ENCODE measurements at regions not wholly inside any gene's neighbourhood (a gene's known extent, or its start where the extent isn't known, plus 50 kb on each side); places are given as distances from the start of the nearest gene placed in this dataset.
A peak's percentile ranks its signal among the peaks of the same experiment; 100 is the strongest.

DNA sequence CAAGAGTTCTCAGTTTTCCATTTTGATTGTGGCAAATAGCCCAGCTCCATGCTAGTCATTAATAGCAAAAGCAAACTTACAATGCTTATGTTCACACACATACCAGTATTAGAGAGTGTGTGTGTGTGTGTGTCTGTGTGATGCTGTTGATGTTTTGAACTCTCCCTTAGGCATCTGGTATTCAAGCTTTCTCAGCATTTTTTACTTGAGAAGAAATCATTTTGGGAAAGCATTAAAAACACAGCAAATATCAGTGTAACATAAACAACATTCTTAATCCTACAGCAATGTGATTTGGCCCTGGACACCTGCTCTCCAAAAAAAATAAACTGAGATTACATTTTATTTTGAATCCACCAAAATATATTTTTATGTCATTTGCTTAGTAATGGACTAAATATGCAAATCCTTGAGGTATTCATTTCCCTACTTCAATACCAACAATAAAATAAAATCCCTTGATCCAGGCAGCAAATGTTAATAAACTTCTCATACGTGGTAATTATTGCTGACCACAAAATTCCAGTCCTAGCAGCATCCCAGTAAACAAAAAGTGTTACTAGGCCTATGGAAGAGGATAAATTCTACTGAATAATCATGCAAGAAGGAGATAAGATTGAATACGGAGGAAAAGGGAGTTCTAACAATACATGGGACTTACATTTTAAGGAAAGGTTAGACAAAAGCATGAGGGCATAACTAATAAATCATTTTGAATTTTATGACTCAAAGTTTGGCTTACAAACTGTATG lies 249.5 kb upstream of the CLEC14A start:
- no TSS peak for BruUV-seq (replicated peaks)
- H3K4ac ChIP-seq (ENCODE audit: low read depth, low read length), result no peak overlapping the region; the same call in 1 of the 2 replicates
- no peak overlapping the region for H3K4me3 ChIP-seq (ENCODE audit: insufficient read depth, low read depth, low read length)
- no peaks in the 10 kb centered on the region for H3K27me3 ChIP-seq (ENCODE audit: control insufficient read depth, insufficient read depth, low read length)
- no peak overlapping the region for H2AFZ ChIP-seq (replicated peaks; ENCODE audit: low read length, poor library complexity)
- no peaks in the 10 kb centered on the region for H3K36me3 ChIP-seq (ENCODE audit: control insufficient read depth, insufficient read depth, low read length)
- peak; percentile 67 for DNase-seq
- peak; percentile 68 for ATAC-seq (ENCODE audit: low read depth)
- dilution Hi-C loops (cut with HindIII; ENCODE audit: low sequenced_read_pairs, unreplicated experiment), result no loop called here
- peak overlapping the region; percentile 26; the same call in 1 of the 2 replicates for H2BK120ac ChIP-seq (ENCODE audit: low read depth, low read length)
- no peak overlapping the region for H4K91ac ChIP-seq (ENCODE audit: insufficient read depth, low read depth, low read length)
- 0 out of 2 replicates have a peak overlapping the region, but pooled peaks have one; percentile 25 for H3K23ac ChIP-seq (ENCODE audit: low read depth, low read length)
- H3K9ac ChIP-seq (ENCODE audit: low read depth, low read length), result no peak overlapping the region
- POLR2A ChIA-PET (ENCODE audit: unreplicated experiment), result no interaction called here
- H4K5ac ChIP-seq (ENCODE audit: low read depth, low read length), result no peak overlapping the region
- no peak overlapping the region for H2BK5ac ChIP-seq (ENCODE audit: low read depth, low read length, poor library complexity, severe bottlenecking)
- H3K14ac ChIP-seq (replicated peaks; ENCODE audit: low read depth, low read length), result 0 out of 2 replicates have a peak overlapping the region, but pooled peaks have one; percentile 74
- no peaks in the 10 kb centered on the region for H3K79me1 ChIP-seq (ENCODE audit: low read depth in 1 of 2, low read length in 2 of 2)
- no peak overlapping the region for H2AK9ac ChIP-seq (replicated peaks; ENCODE audit: low read depth, low read length, poor library complexity)
- no peak overlapping the region for H2BK20ac ChIP-seq (ENCODE audit: low read depth, low read length)
- in situ Hi-C loops (cut with MboI; ENCODE audit: low sequenced_read_pairs), result no loop called here
- H3K27ac ChIP-seq (ENCODE audit: insufficient read depth, low read length), result no peak overlapping the region
- no peaks in the 10 kb centered on the region for H3K9me1 ChIP-seq (ENCODE audit: insufficient read depth, low read length)
- H4K20me1 ChIP-seq (ENCODE audit: insufficient read depth, low read length), result no peaks in the 10 kb centered on the region
- CTCF ChIA-PET, result interaction anchor here (0.6 kb wide), 1 partner anchor 1102 kb away, joined by 4 read pairs; no protein-coding TSS in a partner anchor
- no CpG with 5 or more reads among the region's 2 CpGs for WGBS, 2 experiments (ENCODE audit: extremely low coverage in 2 of 2, insufficient read length in 1 of 2)
- H2AK5ac ChIP-seq (ENCODE audit: low read depth, low read length), result no peak overlapping the region
- no peak overlapping the region; the same call in 1 of the 2 replicates for H3K4me2 ChIP-seq (ENCODE audit: low read depth, low read length)
- peaks cover 7% of the 10 kb centered on the region; the same call in 1 of the 2 replicates for H3K4me1 ChIP-seq (ENCODE audit: control insufficient read depth, insufficient read depth, low read length)
- no peak overlapping the region for H2BK15ac ChIP-seq (ENCODE audit: low read depth, low read length)
- H4K8ac ChIP-seq (ENCODE audit: low read depth in 2 of 2, low read length in 2 of 2), result no peak overlapping the region; a peak in 1 of 4 replicates
- no peak overlapping the region for H3K18ac ChIP-seq (ENCODE audit: low read depth, low read length)
- H3K56ac ChIP-seq (ENCODE audit: extremely low read depth, insufficient read depth, low read length), result no peak overlapping the region
- intact Hi-C loops (cut with micrococcal nuclease), result no loop called here
- no peaks in the 10 kb centered on the region for H3K9me3 ChIP-seq (ENCODE audit: control insufficient read depth, insufficient read depth, low read length)
- TF ChIP-seq MAFK (IDR thresholded peaks at IDR 0.05; ENCODE audit: low read depth, low read length) (no peak), RCOR1 (IDR thresholded peaks at IDR 0.05; ENCODE audit: insufficient replicate concordance, low read length) (no peak), POLR2A (IDR thresholded peaks at IDR 0.05; ENCODE audit: low read depth, low read length) (no peak), FOS (IDR thresholded peaks at IDR 0.05; ENCODE audit: low read depth, low read length) (no peak), CEBPB (IDR thresholded peaks at IDR 0.05; ENCODE audit: low read depth, low read length) (no peak), BHLHE40 (IDR thresholded peaks at IDR 0.05; ENCODE audit: low read depth, low read length) (no peak), SMC3 (IDR thresholded peaks at IDR 0.05; ENCODE audit: low read depth, low read length) (no peak), CHD1 (IDR thresholded peaks at IDR 0.05; ENCODE audit: low read depth, low read length) (no peak), RFX5 (IDR thresholded peaks at IDR 0.05; ENCODE audit: low read depth, low read length) (no peak), MXI1 (IDR thresholded peaks at IDR 0.05; ENCODE audit: borderline replicate concordance, low read depth, low read length) (no peak), MAZ (IDR thresholded peaks at IDR 0.05; ENCODE audit: borderline replicate concordance, low read depth, low read length) (no peak), NFE2L2 (IDR thresholded peaks at IDR 0.05; ENCODE audit: low read depth, low read length) (no peak), RAD21 (IDR thresholded peaks at IDR 0.05; ENCODE audit: low read length) (no peak)
- TF ChIP-seq, protein P1, sequence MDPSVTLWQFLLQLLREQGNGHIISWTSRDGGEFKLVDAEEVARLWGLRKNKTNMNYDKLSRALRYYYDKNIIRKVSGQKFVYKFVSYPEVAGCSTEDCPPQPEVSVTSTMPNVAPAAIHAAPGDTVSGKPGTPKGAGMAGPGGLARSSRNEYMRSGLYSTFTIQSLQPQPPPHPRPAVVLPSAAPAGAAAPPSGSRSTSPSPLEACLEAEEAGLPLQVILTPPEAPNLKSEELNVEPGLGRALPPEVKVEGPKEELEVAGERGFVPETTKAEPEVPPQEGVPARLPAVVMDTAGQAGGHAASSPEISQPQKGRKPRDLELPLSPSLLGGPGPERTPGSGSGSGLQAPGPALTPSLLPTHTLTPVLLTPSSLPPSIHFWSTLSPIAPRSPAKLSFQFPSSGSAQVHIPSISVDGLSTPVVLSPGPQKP (IDR thresholded peaks at IDR 0.05; ENCODE audit: borderline replicate concordance, low read depth, low read length), result no peak
- TF ChIP-seq, protein P2, sequence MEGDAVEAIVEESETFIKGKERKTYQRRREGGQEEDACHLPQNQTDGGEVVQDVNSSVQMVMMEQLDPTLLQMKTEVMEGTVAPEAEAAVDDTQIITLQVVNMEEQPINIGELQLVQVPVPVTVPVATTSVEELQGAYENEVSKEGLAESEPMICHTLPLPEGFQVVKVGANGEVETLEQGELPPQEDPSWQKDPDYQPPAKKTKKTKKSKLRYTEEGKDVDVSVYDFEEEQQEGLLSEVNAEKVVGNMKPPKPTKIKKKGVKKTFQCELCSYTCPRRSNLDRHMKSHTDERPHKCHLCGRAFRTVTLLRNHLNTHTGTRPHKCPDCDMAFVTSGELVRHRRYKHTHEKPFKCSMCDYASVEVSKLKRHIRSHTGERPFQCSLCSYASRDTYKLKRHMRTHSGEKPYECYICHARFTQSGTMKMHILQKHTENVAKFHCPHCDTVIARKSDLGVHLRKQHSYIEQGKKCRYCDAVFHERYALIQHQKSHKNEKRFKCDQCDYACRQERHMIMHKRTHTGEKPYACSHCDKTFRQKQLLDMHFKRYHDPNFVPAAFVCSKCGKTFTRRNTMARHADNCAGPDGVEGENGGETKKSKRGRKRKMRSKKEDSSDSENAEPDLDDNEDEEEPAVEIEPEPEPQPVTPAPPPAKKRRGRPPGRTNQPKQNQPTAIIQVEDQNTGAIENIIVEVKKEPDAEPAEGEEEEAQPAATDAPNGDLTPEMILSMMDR (conservative IDR thresholded peaks at IDR 0.05; ENCODE audit: low read depth, low read length), result no peak
